DND-41 (cell line): ENCODE measurements at regions not wholly inside any gene's neighbourhood (a gene's known extent, or its start where the extent isn't known, plus 50 kb on each side); places are given as distances from the start of the nearest gene placed in this dataset.

Experiments used
- CTCF ChIP-seq: IDR thresholded peaks from 2 replicates; pipeline ENCODE4 v1.5.1; 2012; ENCODE audit warnings: borderline replicate concordance, low read length, moderate library complexity, mild to moderate bottlenecking; ENCODE audit not compliant: poor library complexity, severe bottlenecking; ENCODE audit errors: extremely low read depth
- EZH2 ChIP-seq: IDR thresholded peaks from 3 replicates; pipeline ENCODE4 v1.6.1; 2012; ENCODE audit warnings: borderline replicate concordance, low read depth, mild to moderate bottlenecking, moderate library complexity, low read length, inconsistent platforms; ENCODE audit not compliant: severe bottlenecking

GRCh38 chr15:31440754-31441311, 114.2 kb downstream of the KLF13 start:
- TF ChIP-seq CTCF (no peak), EZH2 (no peak)
